ENCODE measurements at regions not wholly inside any gene's neighbourhood (a gene's known extent, or its start where the extent isn't known, plus 50 kb on each side); places are given as distances from the start of the nearest gene placed in this dataset.
"Not testable (repeated sequence)": the region's sequence is repeated elsewhere in the genome, so short reads cannot be mapped to it uniquely, and the experiment has no call there.

DNA sequence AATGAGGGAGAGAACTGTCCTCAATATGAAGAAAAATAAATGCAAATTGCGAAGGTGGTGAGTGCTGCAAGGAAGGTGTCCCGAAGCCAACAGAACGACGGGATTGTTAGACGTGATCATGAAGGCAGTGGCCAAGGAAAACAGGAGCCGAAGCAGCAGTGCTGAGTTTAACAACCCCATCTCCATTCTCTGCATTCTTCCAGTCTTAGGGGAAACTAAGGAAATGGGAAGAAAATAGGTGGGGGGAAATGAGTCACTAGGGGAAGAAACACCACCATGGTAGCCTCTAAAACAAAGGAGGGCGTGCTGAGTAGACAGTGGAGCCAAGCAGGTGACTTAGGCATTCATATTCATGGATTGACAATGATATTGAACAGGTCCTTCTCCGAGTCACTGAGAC is 192.2 kb upstream of the AKR1E2 start:
- DNase-seq: no peak

DNA sequence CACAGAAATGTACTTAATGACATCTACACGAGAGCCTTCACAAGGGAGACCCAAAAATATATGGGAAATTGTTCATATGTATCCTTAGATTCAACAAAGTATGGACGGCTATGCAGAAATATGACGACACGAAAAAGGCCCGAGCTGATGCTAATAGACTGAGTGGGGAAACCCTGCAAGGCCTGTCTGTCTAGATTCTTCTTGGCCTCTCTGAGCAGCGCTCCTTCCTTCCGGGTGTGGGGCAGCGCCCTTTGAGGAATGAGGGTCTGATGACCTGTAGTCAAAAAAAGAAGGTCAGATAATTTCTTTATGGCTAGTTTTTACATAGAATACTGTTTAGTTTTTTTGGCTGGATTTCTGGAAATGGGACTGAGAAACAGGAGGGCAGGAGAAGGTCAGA is 192.8 kb upstream of the AKR1E2 start:
- no peak for DNase-seq

- no peak for DNase-seq
These were observed 193.2 kb upstream of the AKR1E2 start for GRCh38 chr10:4632757-4633156.

DNA sequence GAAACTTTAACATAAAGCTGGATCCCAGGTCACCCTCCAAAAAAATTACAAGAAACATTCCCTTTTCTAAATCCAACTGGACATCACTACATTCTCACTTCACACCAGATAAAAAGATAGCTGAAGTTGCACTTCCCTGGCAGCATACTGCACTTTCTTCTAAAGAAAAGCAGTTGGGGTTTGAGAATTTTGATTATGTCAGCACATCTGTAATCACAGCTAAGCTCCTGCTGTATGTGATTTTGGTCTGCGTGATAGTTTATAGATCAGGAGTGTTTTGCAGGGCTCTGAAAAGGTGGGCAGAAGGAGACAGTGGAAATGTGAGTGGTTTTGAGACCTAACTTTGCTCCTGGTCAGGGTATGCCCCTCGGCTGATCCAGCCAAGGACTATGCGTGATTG is 199.1 kb upstream of the AKR1E2 start:
- DNase-seq: no peak

DNA sequence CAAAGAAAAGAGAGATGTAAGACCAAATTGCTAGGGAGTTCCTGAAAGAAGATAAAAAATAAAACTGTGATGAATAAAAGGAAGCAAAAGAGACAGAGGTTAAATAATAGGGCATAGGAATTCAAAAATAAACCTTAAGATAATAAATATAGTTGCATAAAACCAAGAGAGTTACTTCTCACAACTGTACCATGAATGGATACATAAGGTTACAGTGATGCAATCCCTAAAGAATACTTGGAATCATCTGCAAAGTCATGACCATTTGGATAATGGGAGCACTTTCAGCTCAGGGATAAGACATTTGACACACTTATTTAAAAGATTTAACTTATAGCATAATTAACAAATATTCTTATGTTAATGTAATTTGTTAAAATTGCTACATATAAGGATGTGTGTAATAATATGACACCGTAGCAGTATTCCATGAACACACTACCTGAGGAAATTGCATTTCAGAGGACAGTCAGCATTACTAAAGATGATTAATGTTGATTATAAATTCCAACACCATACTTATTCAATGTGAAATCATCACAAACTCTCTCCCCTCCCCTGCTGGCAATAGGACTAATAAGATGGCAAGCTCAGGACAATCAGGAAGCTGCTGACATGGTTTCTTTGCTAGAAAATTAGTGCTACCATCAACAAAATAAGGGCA is 202.1 kb upstream of the AKR1E2 start:
- DNase-seq: no peak

DNA sequence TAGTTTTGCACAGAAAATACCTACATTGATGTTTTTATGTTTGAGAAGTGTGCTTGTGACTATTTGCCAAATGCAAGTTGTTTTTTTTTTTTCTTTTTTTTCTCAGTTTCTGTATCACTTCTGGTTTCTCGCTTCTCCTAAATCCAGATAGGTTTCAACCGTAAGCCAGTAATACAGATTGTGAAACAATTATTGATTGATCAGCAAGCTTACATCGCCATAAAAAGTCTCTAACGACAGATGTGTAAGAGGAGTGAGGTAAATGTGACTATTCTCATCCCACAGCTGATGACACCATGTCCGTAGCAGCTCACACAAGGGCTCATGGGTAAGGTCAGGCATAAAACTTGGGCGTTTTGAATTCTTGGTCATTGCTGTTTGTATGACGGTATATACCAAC is 202.8 kb upstream of the AKR1E2 start:
- no peak for DNase-seq

- DNase-seq: no peak
These were observed 203.6 kb upstream of the AKR1E2 start for GRCh38 chr10:4622384-4622783.

GRCh38 chr10:4617589-4617988 is 208.4 kb upstream of the AKR1E2 start:
- DNase-seq: no peak

GRCh38 chr10:4615042-4615441 is 211.0 kb upstream of the AKR1E2 start:
- no peak for DNase-seq

DNA sequence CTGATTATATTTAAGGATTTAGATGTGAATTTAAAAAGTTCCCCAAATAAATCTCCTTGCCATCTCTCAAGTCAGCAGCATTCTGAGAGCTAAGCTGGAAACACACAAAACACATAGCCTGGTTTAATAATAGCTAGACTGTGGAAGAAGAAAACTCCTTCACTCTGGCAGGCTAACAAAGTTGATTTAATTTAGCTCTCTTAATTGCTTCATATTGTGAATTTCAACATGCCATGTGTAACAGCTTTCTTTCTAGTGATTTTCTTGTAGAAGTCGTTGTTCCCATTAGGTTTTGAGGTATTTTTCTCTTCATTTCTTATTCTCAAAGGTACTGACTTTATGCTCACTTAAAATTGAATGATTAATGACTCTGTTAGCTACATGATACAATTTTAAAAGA is 216.8 kb upstream of the AKR1E2 start:
- DNase-seq: no peak

GRCh38 chr10:4607681-4608080 is 218.3 kb upstream of the AKR1E2 start:
- no peak for DNase-seq

- no peak for DNase-seq
These were observed 219.0 kb upstream of the AKR1E2 start for GRCh38 chr10:4606856-4607636.

- DNase-seq: no peak
These were observed 223.1 kb upstream of the AKR1E2 start for GRCh38 chr10:4602764-4603491.

DNA sequence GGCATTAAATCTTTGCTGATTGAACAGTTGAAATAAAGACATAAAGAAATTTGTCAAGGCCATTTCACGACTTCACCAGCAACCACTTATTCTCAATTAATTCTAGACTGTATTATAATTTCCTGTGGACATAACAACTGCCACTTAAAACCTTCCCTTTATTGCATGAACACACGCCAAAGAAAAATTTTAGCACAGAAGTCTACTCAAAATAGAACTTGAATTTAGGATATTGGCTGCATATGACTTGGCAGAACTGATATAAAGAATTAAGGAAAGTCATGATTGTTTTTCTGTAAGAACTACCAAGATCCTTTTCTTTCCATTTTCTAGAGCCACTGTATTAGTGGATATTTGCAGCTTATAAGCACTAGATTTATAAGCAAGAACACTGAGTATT is 226.5 kb upstream of the AKR1E2 start:
- no peak for DNase-seq

DNA sequence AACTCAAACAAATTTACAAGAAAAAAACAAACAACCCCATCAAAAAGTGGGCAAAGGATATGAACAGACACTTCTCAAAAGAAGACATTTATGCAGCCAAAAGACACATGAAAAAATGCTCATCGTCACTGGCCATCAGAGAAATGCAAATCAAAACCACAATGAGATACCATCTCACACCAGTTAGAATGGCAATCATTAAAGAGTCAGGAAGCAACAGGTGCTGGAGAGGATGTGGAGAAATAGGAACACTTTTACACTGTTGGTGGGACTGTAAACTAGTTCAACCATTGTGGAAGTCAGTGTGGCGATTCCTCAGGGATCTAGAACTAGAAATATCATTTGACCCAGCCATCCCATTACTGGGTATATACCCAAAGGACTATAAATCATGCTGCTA is 228.1 kb upstream of the AKR1E2 start:
- DNase-seq: not testable (repeated sequence)

DNA sequence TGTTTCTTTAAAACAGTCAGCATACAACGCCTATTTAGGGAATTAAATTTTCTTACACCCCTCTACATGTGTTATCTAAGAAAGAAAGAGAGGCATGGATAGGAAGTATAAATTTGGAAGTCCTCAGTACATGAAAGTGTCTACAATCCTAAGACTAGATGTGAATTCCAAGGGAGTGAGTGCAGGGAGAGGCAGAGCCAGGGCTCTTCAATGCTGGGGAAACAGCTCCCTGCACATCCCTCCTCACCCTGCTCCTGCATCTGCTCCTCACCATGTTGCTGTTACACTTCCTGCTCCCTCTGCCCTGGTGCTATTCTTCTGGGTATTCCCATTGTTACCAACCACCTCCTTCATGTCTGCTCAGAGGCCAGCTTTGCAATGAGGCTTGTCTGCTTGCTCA is 229.1 kb upstream of the AKR1E2 start:
- no peak for DNase-seq

- DNase-seq: no peak
These were observed 230.2 kb upstream of the AKR1E2 start for GRCh38 chr10:4595719-4596319.

DNA sequence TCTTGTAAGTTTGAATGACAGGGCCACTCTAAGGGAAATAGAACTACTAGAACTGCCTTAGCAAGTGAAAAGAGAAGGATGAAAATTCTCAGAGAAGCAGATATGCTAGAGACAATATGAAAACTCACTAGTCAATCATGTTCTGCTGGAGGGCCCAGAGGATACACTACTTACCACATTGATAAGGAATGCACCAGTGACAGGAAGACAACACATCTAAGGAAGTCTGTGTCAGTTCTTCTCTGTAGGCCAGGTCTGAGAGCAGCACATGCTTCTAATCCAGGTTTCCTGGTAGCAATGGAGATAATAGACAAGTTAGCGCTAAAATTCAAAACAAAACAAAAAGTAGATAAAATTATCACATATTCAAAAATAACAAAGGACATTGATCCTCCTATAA is 235.2 kb upstream of the AKR1E2 start:
- DNase-seq: no peak

- no peak for DNase-seq
These were observed 237.2 kb upstream of the AKR1E2 start for GRCh38 chr10:4588824-4589223.

DNA sequence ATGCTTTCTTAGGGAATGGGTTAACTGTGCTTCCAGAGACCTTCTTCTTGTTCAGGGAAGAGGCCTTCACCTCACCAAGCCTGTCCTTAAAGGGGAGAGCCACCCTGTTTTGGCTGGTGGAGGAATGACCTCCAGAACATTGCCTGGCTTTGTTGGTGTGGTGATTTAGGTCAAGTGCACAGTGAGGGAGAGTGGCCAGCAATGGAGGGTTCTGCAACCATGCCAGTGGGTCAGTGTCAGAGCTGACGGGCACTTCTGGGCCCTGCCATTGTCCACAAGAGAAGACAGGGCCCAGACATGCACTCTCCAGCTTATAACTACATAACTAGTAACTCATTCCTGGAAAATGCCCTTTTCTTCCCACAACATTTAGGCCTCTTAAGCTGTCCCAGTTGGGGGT is 238.5 kb upstream of the AKR1E2 start:
- DNase-seq: no peak

DNA sequence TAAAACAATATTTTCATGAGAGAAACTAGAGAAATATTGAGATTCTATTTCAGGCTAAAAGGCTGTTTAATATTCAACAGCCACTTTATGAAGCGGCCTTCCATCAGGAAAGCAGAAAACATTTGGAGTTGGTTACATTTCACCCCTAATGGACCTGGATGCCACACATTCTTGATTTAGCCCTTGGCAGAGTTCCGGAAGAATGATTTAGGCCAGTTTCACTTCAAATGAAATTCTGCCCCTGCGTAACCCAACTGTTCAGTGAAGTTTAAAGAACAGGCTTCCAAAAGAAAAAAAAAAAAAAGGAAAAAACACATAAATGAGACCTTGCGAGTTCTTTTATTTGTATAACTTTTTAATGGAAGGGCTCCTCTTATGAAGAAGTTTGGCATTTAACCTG is 239.2 kb upstream of the AKR1E2 start:
- no peak for DNase-seq

DNA sequence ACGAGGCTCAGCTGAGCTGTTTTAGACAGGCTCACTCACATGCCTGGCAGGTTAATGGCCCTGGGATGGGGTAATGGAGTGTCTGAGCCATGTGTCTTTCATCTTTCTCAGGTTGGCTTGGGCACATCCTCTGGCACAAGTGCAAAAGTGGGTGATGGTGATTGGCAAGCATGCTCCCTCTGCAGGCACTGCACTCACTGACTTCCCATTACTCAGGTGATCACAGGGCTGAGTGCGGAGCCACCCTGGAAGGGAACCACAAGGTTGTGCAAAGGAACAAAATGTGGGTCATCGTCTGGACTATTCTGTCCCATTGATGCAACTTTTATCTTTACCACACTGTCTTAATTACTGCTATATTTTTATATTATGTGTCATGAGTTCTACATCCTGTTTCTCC is 244.1 kb upstream of the AKR1E2 start:
- no peak for DNase-seq

- no peak for DNase-seq
These were observed 246.2 kb upstream of the AKR1E2 start for GRCh38 chr10:4579844-4580243.

GRCh38 chr10:4576206-4576605 is 249.8 kb upstream of the AKR1E2 start:
- DNase-seq: no peak

Data from activated CD4-positive, alpha-beta T cell treated with anti-CD3 and anti-CD28 coated beads, Interleukin-2, amount 50 U/mL, for 16 hours (primary cell).